Suprapubic skin (tissue), 4 donors: ENCODE measurements at regions not wholly inside any gene's neighbourhood (a gene's known extent, or its start where the extent isn't known, plus 50 kb on each side); places are given as distances from the start of the nearest gene placed in this dataset.

Source experiments
- DNase-seq, 2 donors: peaks; one replicate each; pipeline ENCODE4 v3.0.0-alpha.2; 2019; ENCODE audit warnings: low spot score in 2 of 2
- H3K27ac ChIP-seq: fragments of 200-600 bp; sonication (generic); one replicate; pipeline ENCODE4 v1.5.1; 2019
- H3K27me3 ChIP-seq: fragments of 200-600 bp; sonication (generic); one replicate; pipeline ENCODE4 v1.5.1; 2019
- H3K36me3 ChIP-seq: fragments of 200-600 bp; sonication (generic); one replicate; pipeline ENCODE4 v1.5.1; 2019
- H3K4me1 ChIP-seq: fragments of 200-600 bp; sonication (generic); one replicate; pipeline ENCODE4 v1.5.1; 2019
- H3K4me3 ChIP-seq: fragments of 200-600 bp; sonication (generic); one replicate; pipeline ENCODE4 v1.5.1; 2019; ENCODE audit warnings: mild to moderate bottlenecking
- H3K9me3 ChIP-seq: fragments of 200-600 bp; sonication (generic); one replicate; pipeline ENCODE4 v1.5.1; 2019
- EP300 ChIP-seq: sonication (generic); formaldehyde crosslinking; IDR thresholded peaks from one replicate; pipeline ENCODE4 v1.6.1; 2017; ENCODE audit warnings: antibody characterized with exemption
- POLR2A ChIP-seq, 2 donors: fragments of 450-650 bp; IDR thresholded peaks; one replicate each; pipeline ENCODE4 v1.6.1; 2017; ENCODE audit warnings: antibody characterized with exemption in 2 of 2, mild to moderate bottlenecking in 2 of 2, moderate library complexity in 2 of 2
- POLR2AphosphoS5 ChIP-seq, 3 donors: sonication (generic); formaldehyde crosslinking; IDR thresholded peaks; one replicate each; pipeline ENCODE4 v1.6.1; 2017; ENCODE audit warnings: antibody characterized with exemption in 3 of 3
- WGBS: methylation state at CpG from one replicate; pipeline ENCODE4 v1.1.5; 2018; 5-methylcytosine and 5-hydroxymethylcytosine counted together
- TF ChIP-seq, protein P1 (sequence below), 2 donors: fragments of 200-600 bp in 1 of 2; fragments of 450-650 bp in 1 of 2; sonication (generic) in 1 of 2; IDR thresholded peaks; one replicate each; pipeline ENCODE4 v1.5.1; 2016 to 2019; ENCODE audit warnings: antibody characterized with exemption in 2 of 2, mild to moderate bottlenecking in 1 of 2, moderate library complexity in 1 of 2

- TF ChIP-seq EP300 (no peak), POLR2AphosphoS5 (IDR thresholded peaks at IDR 0.05) (no peak), POLR2A (IDR thresholded peaks at IDR 0.05) (no peak)
- TF ChIP-seq, protein P1, sequence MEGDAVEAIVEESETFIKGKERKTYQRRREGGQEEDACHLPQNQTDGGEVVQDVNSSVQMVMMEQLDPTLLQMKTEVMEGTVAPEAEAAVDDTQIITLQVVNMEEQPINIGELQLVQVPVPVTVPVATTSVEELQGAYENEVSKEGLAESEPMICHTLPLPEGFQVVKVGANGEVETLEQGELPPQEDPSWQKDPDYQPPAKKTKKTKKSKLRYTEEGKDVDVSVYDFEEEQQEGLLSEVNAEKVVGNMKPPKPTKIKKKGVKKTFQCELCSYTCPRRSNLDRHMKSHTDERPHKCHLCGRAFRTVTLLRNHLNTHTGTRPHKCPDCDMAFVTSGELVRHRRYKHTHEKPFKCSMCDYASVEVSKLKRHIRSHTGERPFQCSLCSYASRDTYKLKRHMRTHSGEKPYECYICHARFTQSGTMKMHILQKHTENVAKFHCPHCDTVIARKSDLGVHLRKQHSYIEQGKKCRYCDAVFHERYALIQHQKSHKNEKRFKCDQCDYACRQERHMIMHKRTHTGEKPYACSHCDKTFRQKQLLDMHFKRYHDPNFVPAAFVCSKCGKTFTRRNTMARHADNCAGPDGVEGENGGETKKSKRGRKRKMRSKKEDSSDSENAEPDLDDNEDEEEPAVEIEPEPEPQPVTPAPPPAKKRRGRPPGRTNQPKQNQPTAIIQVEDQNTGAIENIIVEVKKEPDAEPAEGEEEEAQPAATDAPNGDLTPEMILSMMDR (IDR thresholded peaks at IDR 0.05), result no peak
- Histone ChIP-seq H3K36me3 (no peaks in the 10 kb centered on the region), H3K4me1 (no peaks in the 10 kb centered on the region), H3K27ac (no peak overlapping the region), H3K27me3 (no peaks in the 10 kb centered on the region), H3K4me3 (no peak overlapping the region), H3K9me3 (no peaks in the 10 kb centered on the region)
- 88% methylated on average over 2 of the region's 2 CpGs for WGBS
- DNase-seq, result no peak
These were observed 153.9 kb upstream of the PELI1 start for GRCh38 chr2:64298161-64298560.

GRCh38 chr2:64300066-64300465 lies 153.9 kb upstream of the LGALSL start:
- Histone ChIP-seq H3K4me3 (no peak overlapping the region), H3K4me1 (no peaks in the 10 kb centered on the region), H3K27ac (no peak overlapping the region), H3K36me3 (no peaks in the 10 kb centered on the region), H3K27me3 (no peaks in the 10 kb centered on the region), H3K9me3 (no peaks in the 10 kb centered on the region)
- TF ChIP-seq, protein P1 (IDR thresholded peaks at IDR 0.05), result no peak
- TF ChIP-seq POLR2A (IDR thresholded peaks at IDR 0.05) (no peak), POLR2AphosphoS5 (IDR thresholded peaks at IDR 0.05) (no peak), EP300 (no peak)
- WGBS, result 93% methylated on average over 3 of the region's 3 CpGs
- DNase-seq, result no peak

DNA sequence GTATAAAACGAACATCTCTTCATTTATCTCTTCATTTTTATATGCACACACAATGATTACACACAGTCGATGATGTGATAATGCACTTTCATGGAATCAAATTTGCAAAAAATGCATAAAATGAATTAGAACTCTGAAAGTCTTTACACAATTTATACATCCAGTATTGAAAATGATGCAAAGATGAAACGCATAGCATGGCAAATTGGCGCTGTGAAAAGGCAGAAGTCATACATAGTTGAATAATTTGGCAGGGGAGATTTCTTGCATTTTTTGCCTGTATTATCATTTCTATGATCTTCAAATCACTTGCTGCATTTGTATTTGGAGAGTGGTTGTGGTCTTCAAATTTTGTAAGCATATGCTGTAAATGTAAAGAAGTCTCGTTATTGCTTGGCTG lies 150.7 kb upstream of the LGALSL start:
- WGBS, result 89% methylated on average over 5 of the region's 5 CpGs
- H3K4me3 ChIP-seq, result no peak overlapping the region
- H3K36me3 ChIP-seq, result no peaks in the 10 kb centered on the region
- H3K4me1 ChIP-seq, result no peaks in the 10 kb centered on the region
- H3K27me3 ChIP-seq, result no peaks in the 10 kb centered on the region
- TF ChIP-seq POLR2AphosphoS5 (IDR thresholded peaks at IDR 0.05), result no peak
- TF ChIP-seq, protein P1 (IDR thresholded peaks at IDR 0.05), result no peak
- no peak for TF ChIP-seq EP300
- no peak for TF ChIP-seq POLR2A (IDR thresholded peaks at IDR 0.05)
- no peak for DNase-seq
- no peaks in the 10 kb centered on the region for H3K9me3 ChIP-seq
- no peak overlapping the region for H3K27ac ChIP-seq

DNA sequence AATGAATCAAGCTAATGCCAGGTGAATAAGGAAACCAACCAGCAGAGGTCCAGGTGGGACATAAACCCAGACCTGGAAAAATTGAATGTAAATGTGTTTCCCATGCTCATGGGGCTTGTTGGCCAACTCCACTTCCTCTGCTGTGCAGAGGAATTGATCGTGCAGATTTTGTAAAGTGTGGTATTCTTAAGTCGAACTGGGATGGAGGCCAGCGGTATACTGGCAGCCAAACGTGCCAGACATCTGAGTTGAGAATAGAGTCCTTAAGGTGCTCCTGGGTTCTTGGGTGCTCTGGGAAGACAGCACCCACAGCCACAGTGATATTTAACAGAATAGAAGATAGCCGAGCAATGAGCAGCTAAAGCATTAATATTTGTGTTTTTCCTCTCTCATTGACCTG lies 146.5 kb upstream of the LGALSL start:
- 46% methylated on average over 5 of the region's 5 CpGs for WGBS
- Histone ChIP-seq H3K9me3 (no peaks in the 10 kb centered on the region), H3K4me1 (peaks cover 22% of the 10 kb centered on the region), H3K27me3 (no peaks in the 10 kb centered on the region), H3K36me3 (no peaks in the 10 kb centered on the region), H3K4me3 (no peak overlapping the region), H3K27ac (no peak overlapping the region)
- TF ChIP-seq EP300 (no peak), POLR2A (IDR thresholded peaks at IDR 0.05) (no peak), POLR2AphosphoS5 (IDR thresholded peaks at IDR 0.05) (no peak)
- TF ChIP-seq, protein P1 (IDR thresholded peaks at IDR 0.05), result no peak
- no peak for DNase-seq

DNA sequence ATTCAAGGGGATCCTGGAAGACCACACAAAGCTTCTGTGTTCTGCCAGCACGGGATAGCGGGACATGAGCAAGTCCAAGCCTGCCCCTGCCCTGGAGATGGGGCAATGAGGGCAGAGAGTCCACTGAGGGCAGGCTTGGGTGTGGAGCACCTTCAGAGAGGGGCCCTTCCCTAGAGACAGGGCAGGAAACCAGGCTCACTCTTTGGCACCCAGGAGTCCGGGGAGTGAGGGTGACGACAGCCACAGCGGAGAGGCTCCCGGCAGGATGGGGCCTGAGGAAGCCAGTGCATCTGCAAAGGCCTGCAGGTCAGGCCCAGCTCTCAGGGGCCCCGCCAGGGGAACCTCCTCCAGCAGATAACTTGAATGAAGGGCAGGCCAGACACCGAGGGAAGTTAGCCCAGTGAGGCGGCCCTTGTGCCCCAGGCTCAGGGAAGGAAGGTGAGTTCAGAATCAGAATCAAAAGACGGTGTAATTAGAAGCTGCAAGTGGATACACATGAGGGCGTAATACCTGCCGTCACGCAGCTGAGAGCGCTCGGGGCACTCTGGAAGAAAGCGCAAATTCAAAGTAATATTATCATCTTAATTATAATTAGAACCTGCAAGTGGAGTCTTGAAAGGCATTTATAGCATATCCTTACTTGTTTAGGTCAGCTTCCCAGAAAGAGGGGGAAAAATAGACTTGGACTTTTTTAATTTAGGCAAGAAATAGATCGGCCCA lies 142.6 kb upstream of the LGALSL start:
- TF ChIP-seq EP300 (no peak), POLR2A (IDR thresholded peaks at IDR 0.05) (no peak), POLR2AphosphoS5 (IDR thresholded peaks at IDR 0.05) (no peak)
- TF ChIP-seq, protein P1 (IDR thresholded peaks at IDR 0.05), result no peak
- no peak for DNase-seq
- H3K27ac ChIP-seq, result peak overlapping the region; percentile 90
- H3K9me3 ChIP-seq, result no peaks in the 10 kb centered on the region
- H3K27me3 ChIP-seq, result no peaks in the 10 kb centered on the region
- 39% methylated on average over 17 of the region's 17 CpGs for WGBS
- H3K36me3 ChIP-seq, result no peaks in the 10 kb centered on the region
- peak overlapping the region; percentile 27 for H3K4me3 ChIP-seq
- peaks cover 36% of the 10 kb centered on the region for H3K4me1 ChIP-seq
